GM18505 (cell line): ENCODE measurements at regions not wholly inside any gene's neighbourhood (a gene's known extent, or its start where the extent isn't known, plus 50 kb on each side); places are given as distances from the start of the nearest gene placed in this dataset.

Experiments
- ATAC-seq: cut with Tn5 transposase; IDR thresholded peaks from one replicate; pipeline ENCODE4 v1.9.1; 2021; ENCODE audit not compliant: unreplicated experiment
- POLR2A ChIP-seq: IDR thresholded peaks from 4 replicates; pipeline ENCODE4 v1.6.1; 2011; ENCODE audit warnings: borderline replicate concordance; ENCODE audit not compliant: insufficient read depth, insufficient read length; ENCODE audit errors: extremely low read depth

- TF ChIP-seq POLR2A: no peak
- ATAC-seq: no peak
These were observed 224.8 kb upstream of the RREB1 start for GRCh38 chr6:6883011-6883410.

GRCh38 chr6:6884193-6884627 lies 223.6 kb upstream of the RREB1 start:
- no peak for TF ChIP-seq POLR2A
- ATAC-seq: no peak

- no peak for ATAC-seq
- TF ChIP-seq POLR2A: no peak
These were observed 222.8 kb upstream of the RREB1 start for GRCh38 chr6:6884916-6885315.

GRCh38 chr6:6885521-6886170 lies 222.1 kb upstream of the RREB1 start:
- TF ChIP-seq POLR2A: no peak
- no peak for ATAC-seq

- no peak for TF ChIP-seq POLR2A
- ATAC-seq: no peak
These were observed 221.4 kb upstream of the RREB1 start for GRCh38 chr6:6886171-6886885.

GRCh38 chr6:6886886-6887285 lies 220.9 kb upstream of the RREB1 start:
- no peak for TF ChIP-seq POLR2A
- no peak for ATAC-seq

- no peak for TF ChIP-seq POLR2A
- ATAC-seq: no peak
These were observed 218.2 kb upstream of the RREB1 start for GRCh38 chr6:6889601-6890000.

GRCh38 chr6:6890400-6890858 lies 217.3 kb upstream of the RREB1 start:
- ATAC-seq: no peak

GRCh38 chr6:6891125-6891721 lies 216.5 kb upstream of the RREB1 start:
- TF ChIP-seq POLR2A: no peak

More at GRCh38 chr6:6890400-6890858, 217.3 kb upstream of the RREB1 start:
- no peak for TF ChIP-seq POLR2A

GRCh38 chr6:6891949-6892461 lies 215.8 kb upstream of the RREB1 start:
- no peak for TF ChIP-seq POLR2A
- no peak for ATAC-seq

More at GRCh38 chr6:6891125-6891721, 216.5 kb upstream of the RREB1 start:
- ATAC-seq: no peak

GRCh38 chr6:6892744-6893583 lies 214.8 kb upstream of the RREB1 start:
- no peak for TF ChIP-seq POLR2A
- ATAC-seq: no peak

- no peak for ATAC-seq
- no peak for TF ChIP-seq POLR2A
These were observed 214.1 kb upstream of the RREB1 start for GRCh38 chr6:6893701-6894100.

GRCh38 chr6:6895929-6896328 lies 211.8 kb upstream of the RREB1 start:
- TF ChIP-seq POLR2A: no peak
- no peak for ATAC-seq
